HCT116 (cell line): ENCODE measurements at regions not wholly inside any gene's neighbourhood (a gene's known extent, or its start where the extent isn't known, plus 50 kb on each side); places are given as distances from the start of the nearest gene placed in this dataset.

Source experiments
- ATAC-seq: fragments of 200-7000 bp; cut with Tn5 transposase; 2 replicates; pipeline ENCODE4 v1.9.1; 2020; ENCODE audit warnings: mild to moderate bottlenecking, moderate library complexity
- BruUV-seq: library from RNA; stranded (reverse); fragments of 400-500 nt; replicated peaks from 2 replicates; lab custom pipeline; 2021; lab: Mats Ljungman, UMichigan
- CTCF ChIA-PET: fragments of 300-600 bp; sonication (Branson Sonifier 250); formaldehyde crosslinking; loops from one replicate; lab custom pipeline; 2021; ENCODE audit warnings: antibody characterized with exemption; lab: Charles Lee
- POLR2A ChIA-PET: fragments of 300-600, 350-600 bp; sonication (Branson Sonifier 250); formaldehyde crosslinking; loops from one replicate; lab custom pipeline; 2021; ENCODE audit warnings: antibody characterized with exemption; lab: Charles Lee
- RAD21 ChIA-PET, 2 experiments: fragments of 300-600 bp; sonication (Branson Sonifier 250); formaldehyde crosslinking; loops; one replicate each; lab custom pipeline; 2023; ENCODE audit warnings: low total read pairs in 2 of 2; ENCODE audit not compliant: uncharacterized antibody in 2 of 2, unreplicated experiment in 2 of 2, low non-redundant PET in 1 of 2; lab: Charles Lee
- DNase-seq: peaks from one replicate; pipeline ENCODE4 v3.0.0-alpha.2; 2010; ENCODE audit warnings: low read depth, low spot score
- H2AFZ ChIP-seq: fragments of 200-600 bp; shearing (Covaris generic), sonication (generic); 2 replicates; pipeline ENCODE4 v1.6.1; 2017; ENCODE audit warnings: low read depth, mixed run types, mixed read lengths, antibody characterized with exemption, low read length; ENCODE audit not compliant: poor library complexity, severe bottlenecking
- H3K27ac ChIP-seq: 2 replicates; pipeline ENCODE4 v1.5.1; 2012; ENCODE audit warnings: low read depth, low read length
- H3K27me3 ChIP-seq: fragments of 200-600 bp; sonication (generic); 2 replicates; pipeline ENCODE4 v1.6.1; 2016; ENCODE audit warnings: mixed run types, low read length, mixed read lengths; ENCODE audit not compliant: insufficient read depth
- H3K36me3 ChIP-seq, 2 experiments: fragments of 200-500 bp in 1 of 2; fragments of 200-600 bp in 1 of 2; sonication (Bioruptor generic) in 1 of 2; sonication (generic) in 1 of 2; 2 replicates each; pipeline versions ENCODE4 v1.5.1 to v1.6.1; 2014 to 2016; ENCODE audit warnings: low read length in 2 of 2, inconsistent platforms in 1 of 2, mixed read lengths in 1 of 2, mixed run types in 1 of 2; ENCODE audit not compliant: insufficient read depth in 2 of 2, control insufficient read depth in 1 of 2
- H3K4me1 ChIP-seq, 2 experiments: fragments of 200-600 bp in 1 of 2; sonication (generic) in 1 of 2; 2 replicates each; pipeline versions ENCODE4 v1.5.1 to v1.6.1; 2012 to 2017; ENCODE audit warnings: low read length in 2 of 2, inconsistent platforms in 1 of 2, mild to moderate bottlenecking in 1 of 2, mixed read lengths in 1 of 2, mixed run types in 1 of 2, moderate library complexity in 1 of 2; ENCODE audit not compliant: insufficient read depth in 2 of 2, control insufficient read depth in 1 of 2
- H3K4me2 ChIP-seq: fragments of 200-600 bp; sonication (generic); 2 replicates; pipeline ENCODE4 v1.6.1; 2017; ENCODE audit warnings: mixed run types, low read length, mixed read lengths
- H3K4me3 ChIP-seq, 2 experiments: fragments of 200-600 bp in 1 of 2; sonication (generic) in 1 of 2; replicated peaks in 1 of 2; 2 replicates each; pipeline ENCODE4 v1.5.1; 2011 to 2016; ENCODE audit warnings: low read length in 2 of 2, control low read depth in 1 of 2, low read depth in 1 of 2, mild to moderate bottlenecking in 1 of 2, mixed read lengths in 1 of 2, mixed run types in 1 of 2
- H3K79me2 ChIP-seq: fragments of 200-600 bp; sonication (generic); 2 replicates; pipeline ENCODE4 v1.6.1; 2017; ENCODE audit warnings: mild to moderate bottlenecking, mixed run types, low read length, moderate library complexity, mixed read lengths; ENCODE audit not compliant: insufficient read depth
- H3K9ac ChIP-seq: fragments of 200-600 bp; sonication (generic); 2 replicates; pipeline ENCODE4 v1.6.1; 2016; ENCODE audit warnings: low read length, mixed read lengths
- H3K9me2 ChIP-seq: fragments of 200-600 bp; sonication (generic), shearing (Covaris generic); 2 replicates; pipeline ENCODE4 v1.6.1; 2017; ENCODE audit warnings: mixed run types, mild to moderate bottlenecking, moderate library complexity; ENCODE audit not compliant: insufficient read depth
- H3K9me3 ChIP-seq, 2 experiments: fragments of 200-500 bp in 1 of 2; fragments of 200-600 bp in 1 of 2; sonication (Bioruptor generic) in 1 of 2; sonication (generic) in 1 of 2; 2 replicates each; pipeline ENCODE4 v1.6.1; 2014 to 2017; ENCODE audit warnings: low read length in 2 of 2, mixed read lengths in 2 of 2, inconsistent platforms in 1 of 2, low read depth in 1 of 2, mild to moderate bottlenecking in 1 of 2, mixed run types in 1 of 2, moderate library complexity in 1 of 2; ENCODE audit not compliant: control insufficient read depth in 1 of 2, insufficient read depth in 1 of 2
- H4K20me1 ChIP-seq: fragments of 200-600 bp; sonication (generic), shearing (Covaris generic); 2 replicates; pipeline ENCODE4 v1.6.1; 2017; ENCODE audit warnings: mixed run types, mild to moderate bottlenecking, moderate library complexity; ENCODE audit not compliant: insufficient read depth
- ATF3 ChIP-seq: IDR thresholded peaks from 2 replicates; pipeline ENCODE4 v1.6.1; 2012
- CTCF ChIP-seq, 3 experiments: fragments of 200-600 bp in 1 of 3; sonication (generic) in 1 of 3; IDR thresholded peaks in 2 of 3; conservative IDR thresholded peaks in 1 of 3; 2 replicates each; pipeline ENCODE4 v1.5.1; 2012 to 2017; ENCODE audit warnings: low read depth in 2 of 3, low read length in 2 of 3, antibody characterized with exemption in 1 of 3, borderline replicate concordance in 1 of 3, control low read depth in 1 of 3, mild to moderate bottlenecking in 1 of 3, mixed read lengths in 1 of 3, mixed run types in 1 of 3, moderate library complexity in 1 of 3; ENCODE audit not compliant: insufficient read depth in 1 of 3
- EGR1 ChIP-seq: IDR thresholded peaks from 2 replicates; pipeline ENCODE4 v1.6.1; 2012; ENCODE audit warnings: low read depth
- JUND ChIP-seq: IDR thresholded peaks from 2 replicates; pipeline ENCODE4 v1.6.1; 2012
- MAX ChIP-seq: IDR thresholded peaks from 2 replicates; pipeline ENCODE4 v1.6.1; 2012
- REST ChIP-seq: IDR thresholded peaks from 2 replicates; pipeline ENCODE4 v1.6.1; 2012; ENCODE audit warnings: low read depth
- SP1 ChIP-seq: IDR thresholded peaks from 2 replicates; pipeline ENCODE4 v1.6.1; 2012; ENCODE audit warnings: low read depth
- ZFX ChIP-seq: fragments of 450-650 bp; IDR thresholded peaks from 2 replicates; pipeline ENCODE4 v1.6.1; 2017
- intact Hi-C: fragments of 100-400 bp; cut with micrococcal nuclease; formaldehyde crosslinking; loops from 2 replicates; pipeline ENCODE4 v1.10.0; 2022

- intact Hi-C loops: loop anchor here (10.0 kb wide), 1 partner anchor 432 kb away; no protein-coding TSS in a partner anchor
- Histone ChIP-seq H3K9me3 (peaks cover 0 to 5% of the 10 kb centered on the region in 2 experiments; a peak in 1 of 4 replicates), H3K9me2 (no peaks in the 10 kb centered on the region), H3K4me3 (no peak overlapping the region), H3K36me3 (no peaks in the 10 kb centered on the region), H3K79me2 (no peaks in the 10 kb centered on the region), H3K27ac (no peak overlapping the region), H3K4me2 (no peak overlapping the region), H3K9ac (no peak overlapping the region), H3K4me1 (no peaks in the 10 kb centered on the region), H2AFZ (no peak overlapping the region), H3K27me3 (no peaks in the 10 kb centered on the region), H4K20me1 (no peaks in the 10 kb centered on the region)
- ChIA-PET POLR2A (no interaction called here), RAD21 (no interaction called here), CTCF (no interaction called here)
- TF ChIP-seq CTCF (IDR thresholded peaks at IDR 0.05 in 2 of 3, conservative IDR thresholded peaks at IDR 0.05 in 1 of 3; ENCODE audit: borderline replicate concordance in 1 of 3, insufficient read depth in 1 of 3, low read depth in 2 of 3, low read length in 2 of 3): no peak
- TF ChIP-seq MAX: no peak
- no peak for TF ChIP-seq SP1
- no peak for TF ChIP-seq ZFX
- TF ChIP-seq REST: no peak
- TF ChIP-seq EGR1: no peak
- TF ChIP-seq JUND: no peak
- no peak for TF ChIP-seq ATF3
- ATAC-seq: no peak
- DNase-seq: no peak
- no TSS peak for BruUV-seq
Observed at GRCh38 chr1:81226603-81226928, 574.2 kb upstream of the ADGRL2 start.
